GM12878 (cell line): ENCODE measurements at regions not wholly inside any gene's neighbourhood (a gene's known extent, or its start where the extent isn't known, plus 50 kb on each side); places are given as distances from the start of the nearest gene placed in this dataset.

Experiments used
- ATAC-seq: fragments of 200-7000 bp; cut with Tn5 transposase; 3 replicates; pipeline ENCODE4 v1.9.1; 2020; ENCODE audit warnings: mild to moderate bottlenecking, moderate library complexity
- BruUV-seq: library from RNA; stranded (reverse); fragments of 400-500 nt; replicated peaks from 2 replicates; lab custom pipeline; 2021; lab: Mats Ljungman, UMichigan
- CTCF ChIA-PET: fragments of 300-600 bp; sonication (Branson Sonifier 250); formaldehyde crosslinking; extraction: SDS; loops from one replicate; lab custom pipeline; 2021; ENCODE audit warnings: inconsistent platforms; lab: Yijun Ruan, JAX
- POLR2A ChIA-PET: fragments of 350-600 bp; formaldehyde crosslinking; extraction: SDS; loops from one replicate; lab custom pipeline; 2021; ENCODE audit warnings: inconsistent platforms; lab: Charles Lee
- RAD21 ChIA-PET: fragments of 300-600 bp; sonication (Branson Sonifier 250); formaldehyde crosslinking; loops from one replicate; lab custom pipeline; 2023; ENCODE audit warnings: antibody characterized with exemption; ENCODE audit not compliant: unreplicated experiment; lab: Charles Lee
- SMC1A ChIA-PET: fragments of 300-600 bp; sonication (Branson Sonifier 250); formaldehyde crosslinking; loops from one replicate; lab custom pipeline; 2023; ENCODE audit not compliant: unreplicated experiment, uncharacterized antibody; lab: Charles Lee
- DNase-seq: peaks from one replicate; pipeline ENCODE4 v3.0.0-alpha.2; 2011; ENCODE audit warnings: low read depth, low spot score
- FAIRE-seq: peaks from 3 replicates; lab custom pipeline; 2011; peaks lifted over from hg19 to GRCh38; lab: Jason Lieb, UNC
- H2AFZ ChIP-seq: 2 replicates; pipeline ENCODE4 v1.6.0; 2011; ENCODE audit warnings: low read depth, low read length, control low read depth; ENCODE audit not compliant: control insufficient read depth
- H3K27ac ChIP-seq: 2 replicates; pipeline ENCODE4 v1.5.1; 2011; ENCODE audit warnings: control low read depth; ENCODE audit not compliant: control insufficient read depth, insufficient read depth
- H3K27me3 ChIP-seq, 2 experiments: replicated peaks in 1 of 2; 2 replicates each; pipeline versions ENCODE4 v1.6.0 to v1.6.1; 2011; ENCODE audit warnings: low read length in 1 of 2; ENCODE audit not compliant: control insufficient read depth in 2 of 2, insufficient read depth in 2 of 2
- H3K36me3 ChIP-seq, 2 experiments: 2 replicates each; pipeline ENCODE4 v1.5.1; 2011; ENCODE audit warnings: low read length in 1 of 2; ENCODE audit not compliant: control insufficient read depth in 2 of 2, insufficient read depth in 2 of 2
- H3K4me1 ChIP-seq: 2 replicates; pipeline ENCODE4 v1.6.1; 2011; ENCODE audit warnings: mild to moderate bottlenecking, low read length, moderate library complexity, mixed read lengths; ENCODE audit not compliant: control insufficient read depth, insufficient read depth
- H3K4me2 ChIP-seq: 2 replicates; pipeline ENCODE4 v1.6.0; 2011; ENCODE audit warnings: control low read depth; ENCODE audit not compliant: control insufficient read depth, insufficient read depth
- H3K4me3 ChIP-seq: fragments of 200-600 bp; sonication (generic); 2 replicates; pipeline ENCODE4 v1.5.1; 2016
- H3K79me2 ChIP-seq: 2 replicates; pipeline ENCODE4 v1.6.0; 2011; ENCODE audit warnings: low read length; ENCODE audit not compliant: control insufficient read depth, insufficient read depth
- H3K9ac ChIP-seq: 2 replicates; pipeline ENCODE4 v1.8.0; 2011; ENCODE audit warnings: low read length, control low read depth, mixed read lengths; ENCODE audit not compliant: control insufficient read depth, insufficient read depth
- H3K9me3 ChIP-seq: replicated peaks from 3 replicates; pipeline ENCODE4 v1.5.1; 2011; ENCODE audit warnings: mild to moderate bottlenecking, low read length; ENCODE audit not compliant: control insufficient read depth, insufficient read depth
- H4K20me1 ChIP-seq: 2 replicates; pipeline ENCODE4 v1.6.0; 2011; ENCODE audit not compliant: control insufficient read depth, insufficient read depth
- CBFB ChIP-seq: IDR thresholded peaks from 2 replicates; pipeline ENCODE4 v1.6.1; 2016; ENCODE audit warnings: antibody characterized with exemption, low read depth
- CEBPB ChIP-seq, 2 experiments: fragments of 150-350 bp in 1 of 2; IDR thresholded peaks; 2 replicates each; pipeline ENCODE4 v1.6.1; 2012 to 2014; ENCODE audit warnings: low read depth in 2 of 2, low read length in 2 of 2, borderline replicate concordance in 1 of 2, inconsistent platforms in 1 of 2
- CHD4 ChIP-seq: fragments of 200-600 bp; sonication (generic); IDR thresholded peaks from 2 replicates; pipeline ENCODE4 v1.6.1; 2016; ENCODE audit warnings: mild to moderate bottlenecking
- IKZF1 ChIP-seq: fragments of 450-650 bp; conservative IDR thresholded peaks from 2 replicates; pipeline ENCODE4 v1.6.1; 2017; ENCODE audit warnings: antibody characterized with exemption, mild to moderate bottlenecking
- MAX ChIP-seq: IDR thresholded peaks from 2 replicates; pipeline ENCODE4 v1.6.1; 2012; ENCODE audit warnings: low read depth, low read length, improper control_type of control experiment
- SMAD1 ChIP-seq: fragments of 450-650 bp; IDR thresholded peaks from 2 replicates; pipeline ENCODE4 v1.6.1; 2018; ENCODE audit warnings: mild to moderate bottlenecking, low read depth; ENCODE audit not compliant: partially characterized antibody
- TCF12 ChIP-seq: IDR thresholded peaks from 2 replicates; pipeline ENCODE4 v1.6.1; 2011; ENCODE audit warnings: low read depth, mild to moderate bottlenecking, low read length
- YY1 ChIP-seq: IDR thresholded peaks from 2 replicates; pipeline ENCODE4 v1.6.1; 2011; ENCODE audit warnings: low read depth, mild to moderate bottlenecking, low read length
- ZBTB11 ChIP-seq: fragments of 450-650 bp; formaldehyde crosslinking; IDR thresholded peaks from 2 replicates; pipeline ENCODE4 v1.5.0; 2022; ENCODE audit warnings: mild to moderate bottlenecking, missing genetic modification characterization
- ZNF207 ChIP-seq: fragments of 450-650 bp; IDR thresholded peaks from 2 replicates; pipeline ENCODE4 v1.6.1; 2014; ENCODE audit warnings: antibody characterized with exemption, mild to moderate bottlenecking, borderline replicate concordance
- ZNF687 ChIP-seq: fragments of 450-650 bp; IDR thresholded peaks from 2 replicates; pipeline ENCODE4 v1.6.1; 2017; ENCODE audit warnings: mild to moderate bottlenecking, moderate library complexity
- WGBS: methylation state at CpG from one replicate; pipeline ENCODE4 v1.1.6; 2016; ENCODE audit warnings: low lambda C conversion rate; ENCODE audit not compliant: insufficient replicate concordance, insufficient coverage; ENCODE audit errors: missing lambda C conversion rate; 5-methylcytosine and 5-hydroxymethylcytosine counted together
- in situ Hi-C: fragments of 300-500 bp; cut with MboI; formaldehyde crosslinking; loops from 9 replicates; pipeline ENCODE4 v1.14.3; 2018; ENCODE audit warnings: mixed read lengths
- intact Hi-C: fragments of 100-400 bp; cut with micrococcal nuclease; formaldehyde crosslinking; loops from one replicate; pipeline ENCODE4 v1.14.2; 2022; ENCODE audit not compliant: unreplicated experiment

GRCh38 chr3:182235504-182235903 lies 523.8 kb downstream of the SOX2 start:
- Histone ChIP-seq H2AFZ (no peak overlapping the region), H3K4me2 (no peak overlapping the region), H3K36me3 (no peaks in the 10 kb centered on the region)
- intact Hi-C loops, result no loop called here
- no peak for FAIRE-seq
- no peak for TF ChIP-seq CEBPB (IDR thresholded peaks at IDR 0.05; ENCODE audit: borderline replicate concordance in 1 of 2, low read depth in 2 of 2, low read length in 2 of 2)
- no peak for TF ChIP-seq CBFB
- TF ChIP-seq MAX, result no peak
- TF ChIP-seq, all 136 proteins: peak for 0
- SMC1A ChIA-PET, result no interaction called here
- Histone ChIP-seq H4K20me1 (no peaks in the 10 kb centered on the region), H3K79me2 (no peaks in the 10 kb centered on the region), H3K4me3 (no peak overlapping the region), H3K27me3 (no peaks in the 10 kb centered on the region), H3K9ac (no peak overlapping the region), H3K9me3 (no peaks in the 10 kb centered on the region), H3K27ac (no peak overlapping the region), H3K4me1 (no peaks in the 10 kb centered on the region)
- BruUV-seq, result no TSS peak
- in situ Hi-C loops, result no loop called here
- CTCF ChIA-PET, result no interaction called here
- no peak for DNase-seq
- WGBS, result 2% methylated on average over 2 of the region's 2 CpGs
- POLR2A ChIA-PET, result no interaction called here
- RAD21 ChIA-PET, result no interaction called here
- ATAC-seq, result no peak

- RAD21 ChIA-PET, result no interaction called here
- H3K9ac ChIP-seq, result no peak overlapping the region
- H3K36me3 ChIP-seq, result no peaks in the 10 kb centered on the region
- POLR2A ChIA-PET, result no interaction called here
- no TSS peak for BruUV-seq
- SMC1A ChIA-PET, result interaction anchor here (1.3 kb wide), 2 partner anchors 13 to 41 kb away, joined by 3 read pairs; no protein-coding TSS in a partner anchor
- intact Hi-C loops, result no loop called here
- no peaks in the 10 kb centered on the region for H3K9me3 ChIP-seq
- no peak overlapping the region for H3K4me2 ChIP-seq
- no peak overlapping the region for H3K4me3 ChIP-seq
- no peak for DNase-seq
- no peak for FAIRE-seq
- CTCF ChIA-PET, result interaction anchor here (0.9 to 1.0 kb wide), 2 partner anchors 9 to 446 kb away, joined by 3 to 4 read pairs; no protein-coding TSS in a partner anchor
- H3K27me3 ChIP-seq, result no peaks in the 10 kb centered on the region
- in situ Hi-C loops, result no loop called here
- H3K27ac ChIP-seq, result no peak overlapping the region
- H3K79me2 ChIP-seq, result no peaks in the 10 kb centered on the region
- no peaks in the 10 kb centered on the region for H3K4me1 ChIP-seq
- ATAC-seq, result no peak
- H4K20me1 ChIP-seq, result no peaks in the 10 kb centered on the region
- no peak overlapping the region for H2AFZ ChIP-seq
- 56% methylated on average over 8 of the region's 8 CpGs for WGBS
- TF ChIP-seq TCF12 (no peak), CHD4 (no peak), IKZF1 (no peak), YY1 (no peak), ZNF687 (no peak), ZNF207 (no peak), ZBTB11 (no peak), SMAD1 (no peak)
These were observed 526.4 kb downstream of the SOX2 start for GRCh38 chr3:182238126-182238525.
